ENCODE measurements at regions not wholly inside any gene's neighbourhood (a gene's known extent, or its start where the extent isn't known, plus 50 kb on each side); places are given as distances from the start of the nearest gene placed in this dataset.

DNA sequence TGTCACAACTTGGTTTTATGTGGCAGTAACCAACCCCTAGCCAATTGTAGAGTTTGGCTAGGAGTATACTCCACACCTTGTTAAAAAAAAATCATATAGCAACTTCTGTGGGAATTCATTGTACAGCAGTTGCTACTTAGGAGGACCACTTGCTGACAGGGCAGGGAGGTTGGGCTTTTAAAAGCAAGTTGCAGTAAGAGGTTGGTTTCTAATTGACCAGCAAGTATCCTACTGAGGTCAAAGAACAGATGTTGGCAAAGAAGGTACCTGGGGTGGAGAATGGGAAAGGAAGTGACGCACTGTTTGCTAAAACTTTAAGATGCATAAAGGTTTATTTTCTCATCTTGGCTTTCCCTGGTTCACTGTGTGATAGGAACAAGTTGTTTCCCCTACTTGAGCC lies 104.6 kb downstream of the TBX3 start:
- Histone ChIP-seq H3K4me3 (no peak overlapping the region), H4K20me1 (ENCODE audit: insufficient read depth, poor library complexity, severe bottlenecking) (no peaks in the 10 kb centered on the region), H3K36me3 (replicated peaks; ENCODE audit: insufficient read depth, low read depth) (no peaks in the 10 kb centered on the region), H3K4me1 (ENCODE audit: insufficient read depth) (no peaks in the 10 kb centered on the region), H3K9me3 (ENCODE audit: low read depth) (no peaks in the 10 kb centered on the region), H3K9me2 (replicated peaks; ENCODE audit: insufficient read depth) (no peaks in the 10 kb centered on the region), H3K27ac (no peak overlapping the region), H3K27me3 (no peaks in the 10 kb centered on the region), H3K79me2 (no peaks in the 10 kb centered on the region), H3K4me2 (no peak overlapping the region), H2AFZ (no peak overlapping the region)
- DNase-seq (ENCODE audit: low spot score): no peak
- WGBS (ENCODE audit: low lambda C conversion rate, missing lambda C conversion rate): 72% methylated on average over 1 of the region's 1 CpG
- no peak for TF ChIP-seq EZH2 (IDR thresholded peaks at IDR 0.05; ENCODE audit: borderline replicate concordance)
- TF ChIP-seq EZH2phosphoT487 (IDR thresholded peaks at IDR 0.05; ENCODE audit: low read depth, severe bottlenecking, unreplicated experiment): no peak
- TF ChIP-seq, protein P1, sequence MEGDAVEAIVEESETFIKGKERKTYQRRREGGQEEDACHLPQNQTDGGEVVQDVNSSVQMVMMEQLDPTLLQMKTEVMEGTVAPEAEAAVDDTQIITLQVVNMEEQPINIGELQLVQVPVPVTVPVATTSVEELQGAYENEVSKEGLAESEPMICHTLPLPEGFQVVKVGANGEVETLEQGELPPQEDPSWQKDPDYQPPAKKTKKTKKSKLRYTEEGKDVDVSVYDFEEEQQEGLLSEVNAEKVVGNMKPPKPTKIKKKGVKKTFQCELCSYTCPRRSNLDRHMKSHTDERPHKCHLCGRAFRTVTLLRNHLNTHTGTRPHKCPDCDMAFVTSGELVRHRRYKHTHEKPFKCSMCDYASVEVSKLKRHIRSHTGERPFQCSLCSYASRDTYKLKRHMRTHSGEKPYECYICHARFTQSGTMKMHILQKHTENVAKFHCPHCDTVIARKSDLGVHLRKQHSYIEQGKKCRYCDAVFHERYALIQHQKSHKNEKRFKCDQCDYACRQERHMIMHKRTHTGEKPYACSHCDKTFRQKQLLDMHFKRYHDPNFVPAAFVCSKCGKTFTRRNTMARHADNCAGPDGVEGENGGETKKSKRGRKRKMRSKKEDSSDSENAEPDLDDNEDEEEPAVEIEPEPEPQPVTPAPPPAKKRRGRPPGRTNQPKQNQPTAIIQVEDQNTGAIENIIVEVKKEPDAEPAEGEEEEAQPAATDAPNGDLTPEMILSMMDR (IDR thresholded peaks at IDR 0.05; ENCODE audit: poor library complexity): no peak

DNA sequence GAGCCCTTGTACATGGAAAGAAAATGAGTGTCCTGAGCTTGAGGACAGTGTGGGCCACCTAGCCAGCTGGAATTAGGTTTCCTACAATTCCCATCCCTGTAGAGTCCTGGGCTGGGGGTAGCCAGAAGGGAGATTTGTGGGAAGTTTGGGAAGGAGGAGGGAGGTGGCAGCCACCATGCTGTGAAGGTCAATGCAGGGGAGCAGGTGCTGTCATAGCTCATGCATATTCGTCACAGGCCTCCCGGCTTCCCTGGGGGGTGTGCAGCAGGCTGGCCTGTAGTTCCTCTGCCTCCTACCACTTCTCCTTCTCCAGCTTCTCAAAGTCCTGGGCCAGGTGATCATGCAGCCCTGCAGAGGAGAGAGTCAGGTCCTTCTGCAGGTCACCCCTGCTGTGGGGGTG lies 121.3 kb downstream of the TBX3 start:
- H3K9me2 ChIP-seq (replicated peaks; ENCODE audit: insufficient read depth): no peaks in the 10 kb centered on the region
- no peak overlapping the region for H3K4me3 ChIP-seq
- no peak overlapping the region for H3K4me2 ChIP-seq
- H4K20me1 ChIP-seq (ENCODE audit: insufficient read depth, poor library complexity, severe bottlenecking): no peaks in the 10 kb centered on the region
- peaks cover 2% of the 10 kb centered on the region for H3K27me3 ChIP-seq
- no peak overlapping the region for H2AFZ ChIP-seq
- DNase-seq (ENCODE audit: low spot score): no peak
- H3K9me3 ChIP-seq (ENCODE audit: low read depth): no peaks in the 10 kb centered on the region
- no peaks in the 10 kb centered on the region for H3K4me1 ChIP-seq (ENCODE audit: insufficient read depth)
- TF ChIP-seq EZH2phosphoT487 (IDR thresholded peaks at IDR 0.05; ENCODE audit: low read depth, severe bottlenecking, unreplicated experiment): no peak
- TF ChIP-seq EZH2 (IDR thresholded peaks at IDR 0.05; ENCODE audit: borderline replicate concordance): no peak
- TF ChIP-seq, protein P1 (IDR thresholded peaks at IDR 0.05; ENCODE audit: poor library complexity): no peak
- WGBS (ENCODE audit: low lambda C conversion rate, missing lambda C conversion rate): 67% methylated on average over 2 of the region's 2 CpGs
- H3K27ac ChIP-seq: no peak overlapping the region
- H3K79me2 ChIP-seq: no peaks in the 10 kb centered on the region
- no peaks in the 10 kb centered on the region for H3K36me3 ChIP-seq (replicated peaks; ENCODE audit: insufficient read depth, low read depth)

DNA sequence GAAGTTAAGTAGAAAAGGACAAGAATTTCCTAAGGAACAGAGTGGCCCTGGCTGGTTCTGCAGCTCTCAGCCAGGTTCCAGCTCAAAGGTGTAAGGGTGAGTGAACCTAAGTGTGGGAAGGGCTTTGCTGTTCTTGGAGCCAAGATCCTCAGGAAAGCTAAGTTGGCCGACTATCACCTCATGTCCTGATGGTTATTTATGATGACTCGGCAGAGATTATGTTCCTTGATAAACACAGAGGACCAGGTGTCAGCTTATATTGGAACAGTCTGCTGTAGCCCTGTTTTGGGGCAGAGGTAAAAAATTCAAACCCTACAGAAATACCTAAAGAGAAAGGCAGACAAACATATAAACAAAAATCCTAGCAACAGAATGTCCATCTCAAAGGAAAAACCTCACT lies 128.5 kb downstream of the TBX3 start:
- H3K79me2 ChIP-seq: no peaks in the 10 kb centered on the region
- no peaks in the 10 kb centered on the region for H4K20me1 ChIP-seq (ENCODE audit: insufficient read depth, poor library complexity, severe bottlenecking)
- no peak overlapping the region for H3K4me3 ChIP-seq
- no peaks in the 10 kb centered on the region for H3K9me2 ChIP-seq (replicated peaks; ENCODE audit: insufficient read depth)
- TF ChIP-seq, protein P1 (IDR thresholded peaks at IDR 0.05; ENCODE audit: poor library complexity): no peak
- TF ChIP-seq EZH2phosphoT487 (IDR thresholded peaks at IDR 0.05; ENCODE audit: low read depth, severe bottlenecking, unreplicated experiment): no peak
- TF ChIP-seq EZH2 (IDR thresholded peaks at IDR 0.05; ENCODE audit: borderline replicate concordance): no peak
- H3K9me3 ChIP-seq (ENCODE audit: low read depth): no peaks in the 10 kb centered on the region
- no peak for DNase-seq (ENCODE audit: low spot score)
- no peak overlapping the region for H2AFZ ChIP-seq
- 67% methylated on average over 2 of the region's 2 CpGs for WGBS (ENCODE audit: low lambda C conversion rate, missing lambda C conversion rate)
- H3K4me2 ChIP-seq: no peak overlapping the region
- H3K4me1 ChIP-seq (ENCODE audit: insufficient read depth): no peaks in the 10 kb centered on the region
- peaks cover 2% of the 10 kb centered on the region for H3K27me3 ChIP-seq
- H3K36me3 ChIP-seq (replicated peaks; ENCODE audit: insufficient read depth, low read depth): no peaks in the 10 kb centered on the region
- no peak overlapping the region for H3K27ac ChIP-seq

DNA sequence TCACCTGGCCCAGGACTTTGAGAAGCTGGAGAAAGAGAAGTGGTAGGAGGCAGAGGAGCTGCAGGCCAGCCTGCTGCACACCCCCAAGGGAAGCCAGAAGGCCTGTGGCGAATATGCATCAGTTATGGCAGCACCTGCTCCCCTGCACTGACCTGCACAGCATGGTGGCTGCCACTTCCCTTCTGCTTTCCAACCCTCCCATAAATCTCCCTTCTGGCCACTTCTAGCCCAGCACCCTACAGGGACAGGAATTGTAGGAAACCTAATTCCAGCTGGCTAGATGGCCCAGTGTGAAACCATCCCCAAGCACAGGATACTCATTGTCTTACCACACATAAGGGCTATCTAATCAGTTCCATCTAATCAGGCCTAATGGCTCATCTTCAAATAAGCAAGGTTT lies 136.3 kb downstream of the TBX3 start:
- Histone ChIP-seq H3K36me3 (replicated peaks; ENCODE audit: insufficient read depth, low read depth) (no peaks in the 10 kb centered on the region), H3K4me3 (no peak overlapping the region), H3K27me3 (no peaks in the 10 kb centered on the region), H3K9me2 (replicated peaks; ENCODE audit: insufficient read depth) (no peaks in the 10 kb centered on the region), H3K79me2 (no peaks in the 10 kb centered on the region), H3K4me1 (ENCODE audit: insufficient read depth) (no peaks in the 10 kb centered on the region), H3K9me3 (ENCODE audit: low read depth) (no peaks in the 10 kb centered on the region), H3K27ac (no peak overlapping the region), H3K4me2 (no peak overlapping the region), H2AFZ (no peak overlapping the region), H4K20me1 (ENCODE audit: insufficient read depth, poor library complexity, severe bottlenecking) (no peaks in the 10 kb centered on the region)
- WGBS (ENCODE audit: low lambda C conversion rate, missing lambda C conversion rate): 88% methylated on average over 1 of the region's 1 CpG
- TF ChIP-seq EZH2phosphoT487 (IDR thresholded peaks at IDR 0.05; ENCODE audit: low read depth, severe bottlenecking, unreplicated experiment) (no peak), EZH2 (IDR thresholded peaks at IDR 0.05; ENCODE audit: borderline replicate concordance) (no peak)
- TF ChIP-seq, protein P1 (IDR thresholded peaks at IDR 0.05; ENCODE audit: poor library complexity): no peak
- no peak for DNase-seq (ENCODE audit: low spot score)

Data from hepatocyte (in vitro differentiated cells).